ENCODE measurements at regions not wholly inside any gene's neighbourhood (a gene's known extent, or its start where the extent isn't known, plus 50 kb on each side); places are given as distances from the start of the nearest gene placed in this dataset.
"Not testable (repeated sequence)": the region's sequence is repeated elsewhere in the genome, so short reads cannot be mapped to it uniquely, and the experiment has no call there.

- Histone ChIP-seq H3K9me3 (ENCODE audit: control insufficient read depth, insufficient read depth, low read length) (no peaks in the 10 kb centered on the region), H3K36me3 (ENCODE audit: control insufficient read depth, insufficient read depth, low read length) (no peaks in the 10 kb centered on the region), H3K27me3 (ENCODE audit: control insufficient read depth, insufficient read depth, low read length) (no peaks in the 10 kb centered on the region), H3K4me1 (ENCODE audit: control insufficient read depth, insufficient read depth, low read length) (0 out of 2 replicates have a peak, but pooled peaks cover 1% of the 10 kb centered on the region), H3K4me3 (ENCODE audit: low read length) (no peak overlapping the region), H3K27ac (ENCODE audit: low read length) (no peak overlapping the region)
- no peak for DNase-seq (ENCODE audit: low read depth, low spot score)
- WGBS (ENCODE audit: insufficient coverage, insufficient read length), result no CpG with 5 or more reads among the region's 2 CpGs
Observed at GRCh38 chr1:96211202-96211601, 510.4 kb upstream of the PTBP2 start.

- WGBS (ENCODE audit: insufficient coverage, insufficient read length), result 100% methylated on average over 2 of the region's 2 CpGs
- 0 out of 2 replicates have a peak, but pooled peaks cover 1% of the 10 kb centered on the region for H3K4me1 ChIP-seq (ENCODE audit: control insufficient read depth, insufficient read depth, low read length)
- no peak overlapping the region for H3K4me3 ChIP-seq (ENCODE audit: low read length)
- no peaks in the 10 kb centered on the region for H3K36me3 ChIP-seq (ENCODE audit: control insufficient read depth, insufficient read depth, low read length)
- no peak overlapping the region for H3K27ac ChIP-seq (ENCODE audit: low read length)
- no peaks in the 10 kb centered on the region for H3K27me3 ChIP-seq (ENCODE audit: control insufficient read depth, insufficient read depth, low read length)
- H3K9me3 ChIP-seq (ENCODE audit: control insufficient read depth, insufficient read depth, low read length), result no peaks in the 10 kb centered on the region
- DNase-seq (ENCODE audit: low read depth, low spot score), result no peak
Observed at GRCh38 chr1:96214982-96215381, 506.6 kb upstream of the PTBP2 start.

- Histone ChIP-seq H3K27me3 (ENCODE audit: control insufficient read depth, insufficient read depth, low read length) (no peaks in the 10 kb centered on the region), H3K4me3 (ENCODE audit: low read length) (no peak overlapping the region), H3K36me3 (ENCODE audit: control insufficient read depth, insufficient read depth, low read length) (no peaks in the 10 kb centered on the region), H3K4me1 (ENCODE audit: control insufficient read depth, insufficient read depth, low read length) (no peaks in the 10 kb centered on the region), H3K27ac (ENCODE audit: low read length) (no peak overlapping the region), H3K9me3 (ENCODE audit: control insufficient read depth, insufficient read depth, low read length) (no peaks in the 10 kb centered on the region)
- no CpG with 5 or more reads among the region's 3 CpGs for WGBS (ENCODE audit: insufficient coverage, insufficient read length)
- DNase-seq (ENCODE audit: low read depth, low spot score), result no peak
Observed at GRCh38 chr1:96220651-96221050, 500.9 kb upstream of the PTBP2 start.

GRCh38 chr1:96222701-96223100, 498.9 kb upstream of the PTBP2 start:
- no CpG with 5 or more reads among the region's 2 CpGs for WGBS (ENCODE audit: insufficient coverage, insufficient read length)
- Histone ChIP-seq H3K36me3 (ENCODE audit: control insufficient read depth, insufficient read depth, low read length) (no peaks in the 10 kb centered on the region), H3K27me3 (ENCODE audit: control insufficient read depth, insufficient read depth, low read length) (no peaks in the 10 kb centered on the region), H3K9me3 (ENCODE audit: control insufficient read depth, insufficient read depth, low read length) (no peaks in the 10 kb centered on the region), H3K27ac (ENCODE audit: low read length) (no peak overlapping the region), H3K4me3 (ENCODE audit: low read length) (no peak overlapping the region), H3K4me1 (ENCODE audit: control insufficient read depth, insufficient read depth, low read length) (no peaks in the 10 kb centered on the region)
- DNase-seq (ENCODE audit: low read depth, low spot score), result no peak

- DNase-seq (ENCODE audit: low read depth, low spot score); H3K9me3 ChIP-seq (ENCODE audit: control insufficient read depth, insufficient read depth, low read length); H3K27ac ChIP-seq (ENCODE audit: low read length); H3K4me3 ChIP-seq (ENCODE audit: low read length); H3K27me3 ChIP-seq (ENCODE audit: control insufficient read depth, insufficient read depth, low read length); H3K4me1 ChIP-seq (ENCODE audit: control insufficient read depth, insufficient read depth, low read length); H3K36me3 ChIP-seq (ENCODE audit: control insufficient read depth, insufficient read depth, low read length): not testable (repeated sequence)
- no CpG with 5 or more reads among the region's 20 CpGs for WGBS (ENCODE audit: insufficient coverage, insufficient read length)
Observed at GRCh38 chr1:96224229-96224628, 497.4 kb upstream of the PTBP2 start.

- H3K4me1 ChIP-seq (ENCODE audit: control insufficient read depth, insufficient read depth, low read length), result peaks cover 2% of the 10 kb centered on the region; the same call in 1 of the 2 replicates
- H3K27me3 ChIP-seq (ENCODE audit: control insufficient read depth, insufficient read depth, low read length), result no peaks in the 10 kb centered on the region
- no peak overlapping the region for H3K4me3 ChIP-seq (ENCODE audit: low read length)
- H3K36me3 ChIP-seq (ENCODE audit: control insufficient read depth, insufficient read depth, low read length), result no peaks in the 10 kb centered on the region
- no peaks in the 10 kb centered on the region for H3K9me3 ChIP-seq (ENCODE audit: control insufficient read depth, insufficient read depth, low read length)
- H3K27ac ChIP-seq (ENCODE audit: low read length), result no peak overlapping the region
- no CpG with 5 or more reads among the region's 3 CpGs for WGBS (ENCODE audit: insufficient coverage, insufficient read length)
- DNase-seq (ENCODE audit: low read depth, low spot score), result no peak
Observed at GRCh38 chr1:96233422-96233821, 488.2 kb upstream of the PTBP2 start.

- WGBS (ENCODE audit: insufficient coverage, insufficient read length), result no CpG with 5 or more reads among the region's 6 CpGs
- H3K27me3 ChIP-seq (ENCODE audit: control insufficient read depth, insufficient read depth, low read length), result no peaks in the 10 kb centered on the region
- no peaks in the 10 kb centered on the region for H3K9me3 ChIP-seq (ENCODE audit: control insufficient read depth, insufficient read depth, low read length)
- H3K36me3 ChIP-seq (ENCODE audit: control insufficient read depth, insufficient read depth, low read length), result no peaks in the 10 kb centered on the region
- peaks cover 2% of the 10 kb centered on the region; the same call in 1 of the 2 replicates for H3K4me1 ChIP-seq (ENCODE audit: control insufficient read depth, insufficient read depth, low read length)
- H3K27ac ChIP-seq (ENCODE audit: low read length), result no peak overlapping the region
- DNase-seq (ENCODE audit: low read depth, low spot score), result no peak
- H3K4me3 ChIP-seq (ENCODE audit: low read length), result no peak overlapping the region
Observed at GRCh38 chr1:96234299-96234698, 487.3 kb upstream of the PTBP2 start.

- no peak overlapping the region for H3K27ac ChIP-seq (ENCODE audit: low read length)
- H3K4me1 ChIP-seq (ENCODE audit: control insufficient read depth, insufficient read depth, low read length), result peaks cover 2% of the 10 kb centered on the region; the same call in 1 of the 2 replicates
- no CpG with 5 or more reads among the region's 4 CpGs for WGBS (ENCODE audit: insufficient coverage, insufficient read length)
- no peak overlapping the region for H3K4me3 ChIP-seq (ENCODE audit: low read length)
- H3K9me3 ChIP-seq (ENCODE audit: control insufficient read depth, insufficient read depth, low read length), result no peaks in the 10 kb centered on the region
- DNase-seq (ENCODE audit: low read depth, low spot score), result peak; percentile 18
- H3K36me3 ChIP-seq (ENCODE audit: control insufficient read depth, insufficient read depth, low read length), result no peaks in the 10 kb centered on the region
- no peaks in the 10 kb centered on the region for H3K27me3 ChIP-seq (ENCODE audit: control insufficient read depth, insufficient read depth, low read length)
Observed at GRCh38 chr1:96236156-96236739, 485.3 kb upstream of the PTBP2 start.

GRCh38 chr1:96238426-96238825, 483.2 kb upstream of the PTBP2 start:
- no peaks in the 10 kb centered on the region for H3K9me3 ChIP-seq (ENCODE audit: control insufficient read depth, insufficient read depth, low read length)
- no peak overlapping the region for H3K4me3 ChIP-seq (ENCODE audit: low read length)
- H3K4me1 ChIP-seq (ENCODE audit: control insufficient read depth, insufficient read depth, low read length), result peaks cover 2% of the 10 kb centered on the region; the same call in 1 of the 2 replicates
- no peaks in the 10 kb centered on the region for H3K36me3 ChIP-seq (ENCODE audit: control insufficient read depth, insufficient read depth, low read length)
- H3K27ac ChIP-seq (ENCODE audit: low read length), result no peak overlapping the region
- no peaks in the 10 kb centered on the region for H3K27me3 ChIP-seq (ENCODE audit: control insufficient read depth, insufficient read depth, low read length)
- no CpG with 5 or more reads among the region's 4 CpGs for WGBS (ENCODE audit: insufficient coverage, insufficient read length)
- DNase-seq (ENCODE audit: low read depth, low spot score), result no peak

GRCh38 chr1:96240438-96240837, 481.1 kb upstream of the PTBP2 start:
- H3K4me1 ChIP-seq (ENCODE audit: control insufficient read depth, insufficient read depth, low read length), result peaks cover 2% of the 10 kb centered on the region; the same call in 1 of the 2 replicates
- no peak overlapping the region for H3K4me3 ChIP-seq (ENCODE audit: low read length)
- no peak overlapping the region for H3K27ac ChIP-seq (ENCODE audit: low read length)
- H3K36me3 ChIP-seq (ENCODE audit: control insufficient read depth, insufficient read depth, low read length), result no peaks in the 10 kb centered on the region
- DNase-seq (ENCODE audit: low read depth, low spot score), result no peak
- no peaks in the 10 kb centered on the region for H3K27me3 ChIP-seq (ENCODE audit: control insufficient read depth, insufficient read depth, low read length)
- no peaks in the 10 kb centered on the region for H3K9me3 ChIP-seq (ENCODE audit: control insufficient read depth, insufficient read depth, low read length)

Data from iPS DF 6.9 (cell line).